ENCODE measurements at regions not wholly inside any gene's neighbourhood (a gene's known extent, or its start where the extent isn't known, plus 50 kb on each side); places are given as distances from the start of the nearest gene placed in this dataset.

DNA sequence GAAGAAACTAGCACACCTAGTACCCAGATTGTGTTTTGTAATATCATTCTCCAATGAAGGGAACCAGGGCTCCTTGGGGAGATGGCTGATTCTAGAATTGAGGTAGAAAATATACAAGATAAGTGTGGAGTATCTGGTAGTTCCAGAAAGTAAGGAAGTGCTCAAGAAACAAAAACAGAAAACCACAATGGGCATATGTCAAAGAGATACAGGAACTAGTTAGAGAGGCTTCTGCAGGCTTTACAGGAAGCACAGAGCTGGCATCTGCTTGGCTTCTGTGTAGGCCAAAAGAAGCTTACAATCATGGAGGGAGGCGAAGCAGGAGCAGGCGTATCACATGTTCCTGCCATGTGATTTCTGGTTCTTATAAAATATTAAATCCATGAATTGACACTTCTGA lies 105.7 kb upstream of the TMEM161B start:
- no peaks in the 10 kb centered on the region for H3K9me1 ChIP-seq (ENCODE audit: insufficient read depth, low read length)
- no peak overlapping the region for H2AK9ac ChIP-seq (replicated peaks; ENCODE audit: low read depth, low read length, poor library complexity)
- dilution Hi-C loops (cut with HindIII; ENCODE audit: low sequenced_read_pairs, unreplicated experiment) (no loop called here), in situ Hi-C loops (cut with MboI; ENCODE audit: low sequenced_read_pairs) (no loop called here), intact Hi-C loops (cut with micrococcal nuclease) (no loop called here)
- TF ChIP-seq, protein P1, sequence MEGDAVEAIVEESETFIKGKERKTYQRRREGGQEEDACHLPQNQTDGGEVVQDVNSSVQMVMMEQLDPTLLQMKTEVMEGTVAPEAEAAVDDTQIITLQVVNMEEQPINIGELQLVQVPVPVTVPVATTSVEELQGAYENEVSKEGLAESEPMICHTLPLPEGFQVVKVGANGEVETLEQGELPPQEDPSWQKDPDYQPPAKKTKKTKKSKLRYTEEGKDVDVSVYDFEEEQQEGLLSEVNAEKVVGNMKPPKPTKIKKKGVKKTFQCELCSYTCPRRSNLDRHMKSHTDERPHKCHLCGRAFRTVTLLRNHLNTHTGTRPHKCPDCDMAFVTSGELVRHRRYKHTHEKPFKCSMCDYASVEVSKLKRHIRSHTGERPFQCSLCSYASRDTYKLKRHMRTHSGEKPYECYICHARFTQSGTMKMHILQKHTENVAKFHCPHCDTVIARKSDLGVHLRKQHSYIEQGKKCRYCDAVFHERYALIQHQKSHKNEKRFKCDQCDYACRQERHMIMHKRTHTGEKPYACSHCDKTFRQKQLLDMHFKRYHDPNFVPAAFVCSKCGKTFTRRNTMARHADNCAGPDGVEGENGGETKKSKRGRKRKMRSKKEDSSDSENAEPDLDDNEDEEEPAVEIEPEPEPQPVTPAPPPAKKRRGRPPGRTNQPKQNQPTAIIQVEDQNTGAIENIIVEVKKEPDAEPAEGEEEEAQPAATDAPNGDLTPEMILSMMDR (conservative IDR thresholded peaks at IDR 0.05; ENCODE audit: low read depth, low read length): no peak
- TF ChIP-seq CHD1 (IDR thresholded peaks at IDR 0.05; ENCODE audit: low read depth, low read length): no peak
- TF ChIP-seq MXI1 (IDR thresholded peaks at IDR 0.05; ENCODE audit: borderline replicate concordance, low read depth, low read length): no peak
- TF ChIP-seq POLR2A (IDR thresholded peaks at IDR 0.05; ENCODE audit: low read depth, low read length): no peak
- TF ChIP-seq RFX5 (IDR thresholded peaks at IDR 0.05; ENCODE audit: low read depth, low read length): no peak
- TF ChIP-seq CEBPB (IDR thresholded peaks at IDR 0.05; ENCODE audit: low read depth, low read length): no peak
- TF ChIP-seq, protein P2, sequence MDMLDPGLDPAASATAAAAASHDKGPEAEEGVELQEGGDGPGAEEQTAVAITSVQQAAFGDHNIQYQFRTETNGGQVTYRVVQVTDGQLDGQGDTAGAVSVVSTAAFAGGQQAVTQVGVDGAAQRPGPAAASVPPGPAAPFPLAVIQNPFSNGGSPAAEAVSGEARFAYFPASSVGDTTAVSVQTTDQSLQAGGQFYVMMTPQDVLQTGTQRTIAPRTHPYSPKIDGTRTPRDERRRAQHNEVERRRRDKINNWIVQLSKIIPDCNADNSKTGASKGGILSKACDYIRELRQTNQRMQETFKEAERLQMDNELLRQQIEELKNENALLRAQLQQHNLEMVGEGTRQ (IDR thresholded peaks at IDR 0.05; ENCODE audit: low read depth, low read length): no peak
- no peak for TF ChIP-seq SMC3 (IDR thresholded peaks at IDR 0.05; ENCODE audit: low read depth, low read length)
- no peak for TF ChIP-seq MAFK (IDR thresholded peaks at IDR 0.05; ENCODE audit: low read depth, low read length)
- no peak for TF ChIP-seq NFE2L2 (IDR thresholded peaks at IDR 0.05; ENCODE audit: low read depth, low read length)
- TF ChIP-seq MAZ (IDR thresholded peaks at IDR 0.05; ENCODE audit: borderline replicate concordance, low read depth, low read length): no peak
- no peak overlapping the region for H2BK5ac ChIP-seq (ENCODE audit: low read depth, low read length, poor library complexity, severe bottlenecking)
- no peak overlapping the region for H2AFZ ChIP-seq (replicated peaks; ENCODE audit: low read length, poor library complexity)
- no peak overlapping the region for H3K9ac ChIP-seq (ENCODE audit: low read depth, low read length)
- H3K4ac ChIP-seq (ENCODE audit: low read depth, low read length): no peak overlapping the region
- H4K91ac ChIP-seq (ENCODE audit: insufficient read depth, low read depth, low read length): no peak overlapping the region
- no peak overlapping the region for H4K5ac ChIP-seq (ENCODE audit: low read depth, low read length)
- H2BK15ac ChIP-seq (ENCODE audit: low read depth, low read length): no peak overlapping the region
- no peak overlapping the region for H3K23ac ChIP-seq (ENCODE audit: low read depth, low read length)
- no peak overlapping the region for H3K18ac ChIP-seq (ENCODE audit: low read depth, low read length)
- no peak overlapping the region for H3K4me2 ChIP-seq (ENCODE audit: low read depth, low read length)
- H3K56ac ChIP-seq (ENCODE audit: extremely low read depth, insufficient read depth, low read length): no peak overlapping the region
- H3K14ac ChIP-seq (replicated peaks; ENCODE audit: low read depth, low read length): no peak overlapping the region
- no peak overlapping the region for H2AK5ac ChIP-seq (ENCODE audit: low read depth, low read length)
- H3K36me3 ChIP-seq (ENCODE audit: control insufficient read depth, insufficient read depth, low read length): no peaks in the 10 kb centered on the region
- no peak overlapping the region for H2BK120ac ChIP-seq (ENCODE audit: low read depth, low read length)
- no peak overlapping the region for H3K4me3 ChIP-seq (ENCODE audit: insufficient read depth, low read depth, low read length)
- H4K8ac ChIP-seq (ENCODE audit: low read depth in 2 of 2, low read length in 2 of 2): no peak overlapping the region
- H3K27me3 ChIP-seq (ENCODE audit: control insufficient read depth, insufficient read depth, low read length): no peaks in the 10 kb centered on the region
- CTCF ChIA-PET: no interaction called here
- DNase-seq (no peak), ATAC-seq (ENCODE audit: low read depth) (no peak)
- H3K4me1 ChIP-seq (ENCODE audit: control insufficient read depth, insufficient read depth, low read length): no peaks in the 10 kb centered on the region
- POLR2A ChIA-PET (ENCODE audit: unreplicated experiment): no interaction called here
- H3K79me1 ChIP-seq (ENCODE audit: low read depth in 1 of 2, low read length in 2 of 2): no peaks in the 10 kb centered on the region
- WGBS, 2 experiments (ENCODE audit: extremely low coverage in 2 of 2, insufficient read length in 1 of 2): no CpG with 5 or more reads among the region's 2 CpGs
- no peaks in the 10 kb centered on the region for H3K9me3 ChIP-seq (ENCODE audit: control insufficient read depth, insufficient read depth, low read length)
- H4K20me1 ChIP-seq (ENCODE audit: insufficient read depth, low read length): no peaks in the 10 kb centered on the region
- H3K27ac ChIP-seq (ENCODE audit: insufficient read depth, low read length): no peak overlapping the region
- no TSS peak for BruUV-seq (replicated peaks)
- no peak overlapping the region for H2BK20ac ChIP-seq (ENCODE audit: low read depth, low read length)

Data from IMR-90 (cell line).